Colonic mucosa (tissue), 4 donors: ENCODE measurements at regions not wholly inside any gene's neighbourhood (a gene's known extent, or its start where the extent isn't known, plus 50 kb on each side); places are given as distances from the start of the nearest gene placed in this dataset.
"Not testable (repeated sequence)": the region's sequence is repeated elsewhere in the genome, so short reads cannot be mapped to it uniquely, and the experiment has no call there.

Experiments
- DNase-seq: peaks from one replicate; pipeline ENCODE4 v3.0.0-alpha.2; 2020
- H3K27ac ChIP-seq: fragments of 200-600 bp; one replicate; pipeline ENCODE4 v1.8.0; 2021
- H3K27me3 ChIP-seq: fragments of 200-600 bp; one replicate; pipeline ENCODE4 v1.8.0; 2021
- H3K36me3 ChIP-seq: fragments of 200-600 bp; one replicate; pipeline ENCODE4 v1.8.0; 2021
- H3K4me1 ChIP-seq: fragments of 200-600 bp; one replicate; pipeline ENCODE4 v1.8.0; 2021; ENCODE audit warnings: mild to moderate bottlenecking
- H3K4me3 ChIP-seq: fragments of 200-600 bp; one replicate; pipeline ENCODE4 v1.8.0; 2021
- H3K9ac ChIP-seq, 2 donors: one replicate each; pipeline ENCODE4 v1.7.0; 2013; ENCODE audit warnings: control low read depth in 2 of 2, low read depth in 2 of 2, low read length in 2 of 2
- H3K9me3 ChIP-seq: fragments of 200-600 bp; one replicate; pipeline ENCODE4 v1.8.0; 2021
- intact Hi-C: fragments of 100-400 bp; cut with DNase I; formaldehyde crosslinking; loops from one replicate; pipeline ENCODE4 v1.14.1; 2022
- TF ChIP-seq, protein P1 (sequence below): fragments of 200-600 bp; IDR thresholded peaks from one replicate; pipeline ENCODE4 v1.8.0; 2022; ENCODE audit warnings: antibody characterized with exemption, mild to moderate bottlenecking
- donor health status: healthy.
- donor health status: DM: no; HTN: no; CAD: no.
- donor health status: DM: no; HTN: no; CAD: no.

DNA sequence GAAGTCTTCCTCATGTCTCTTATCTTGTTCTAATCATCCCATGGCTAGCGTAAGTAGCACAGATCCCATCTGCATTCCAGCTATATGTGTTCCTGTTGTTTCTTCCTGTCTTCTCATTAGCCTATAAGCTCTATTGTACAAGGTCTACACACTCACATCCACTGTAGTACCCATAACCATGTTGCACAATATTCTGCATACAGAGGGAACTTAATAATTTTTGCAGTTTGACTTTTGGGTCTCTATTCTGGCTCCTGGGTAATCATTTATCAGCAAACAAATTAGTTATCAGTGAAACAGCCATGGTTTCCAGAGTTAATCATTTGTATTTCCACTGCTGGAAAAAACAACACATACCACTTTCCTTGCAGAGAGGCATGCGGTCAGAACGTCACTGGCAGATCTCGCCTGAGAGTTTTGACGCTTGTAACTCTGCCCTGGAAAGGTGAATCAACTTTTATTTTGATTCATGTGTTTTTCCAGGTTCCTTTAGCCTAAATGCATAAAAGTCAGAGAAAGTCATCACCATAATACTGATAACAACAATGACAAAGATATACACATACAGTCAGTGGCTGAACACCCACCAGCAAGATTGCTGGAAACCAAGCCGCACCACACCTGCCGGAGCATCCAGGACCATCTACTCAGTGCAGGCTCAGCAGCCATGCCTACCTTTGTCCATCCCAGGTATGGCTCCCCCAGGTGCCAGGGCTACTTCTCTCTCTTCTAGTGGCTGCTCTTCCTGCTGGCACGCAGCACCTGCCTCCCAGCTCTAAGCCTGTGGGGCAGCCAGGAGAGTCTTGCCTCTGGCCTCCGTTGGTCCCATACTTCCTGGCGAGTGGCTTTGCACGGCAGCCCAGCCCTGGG, 158.2 kb downstream of the QRSL1 start:
- Histone ChIP-seq H3K4me3 (no peak overlapping the region), H3K9me3 (no peaks in the 10 kb centered on the region), H3K9ac (no peak overlapping the region), H3K27ac (no peak overlapping the region), H3K4me1 (no peaks in the 10 kb centered on the region), H3K27me3 (no peaks in the 10 kb centered on the region), H3K36me3 (no peaks in the 10 kb centered on the region)
- TF ChIP-seq, protein P1, sequence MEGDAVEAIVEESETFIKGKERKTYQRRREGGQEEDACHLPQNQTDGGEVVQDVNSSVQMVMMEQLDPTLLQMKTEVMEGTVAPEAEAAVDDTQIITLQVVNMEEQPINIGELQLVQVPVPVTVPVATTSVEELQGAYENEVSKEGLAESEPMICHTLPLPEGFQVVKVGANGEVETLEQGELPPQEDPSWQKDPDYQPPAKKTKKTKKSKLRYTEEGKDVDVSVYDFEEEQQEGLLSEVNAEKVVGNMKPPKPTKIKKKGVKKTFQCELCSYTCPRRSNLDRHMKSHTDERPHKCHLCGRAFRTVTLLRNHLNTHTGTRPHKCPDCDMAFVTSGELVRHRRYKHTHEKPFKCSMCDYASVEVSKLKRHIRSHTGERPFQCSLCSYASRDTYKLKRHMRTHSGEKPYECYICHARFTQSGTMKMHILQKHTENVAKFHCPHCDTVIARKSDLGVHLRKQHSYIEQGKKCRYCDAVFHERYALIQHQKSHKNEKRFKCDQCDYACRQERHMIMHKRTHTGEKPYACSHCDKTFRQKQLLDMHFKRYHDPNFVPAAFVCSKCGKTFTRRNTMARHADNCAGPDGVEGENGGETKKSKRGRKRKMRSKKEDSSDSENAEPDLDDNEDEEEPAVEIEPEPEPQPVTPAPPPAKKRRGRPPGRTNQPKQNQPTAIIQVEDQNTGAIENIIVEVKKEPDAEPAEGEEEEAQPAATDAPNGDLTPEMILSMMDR, result no peak
- no peak for DNase-seq
- intact Hi-C loops, result no loop called here

DNA sequence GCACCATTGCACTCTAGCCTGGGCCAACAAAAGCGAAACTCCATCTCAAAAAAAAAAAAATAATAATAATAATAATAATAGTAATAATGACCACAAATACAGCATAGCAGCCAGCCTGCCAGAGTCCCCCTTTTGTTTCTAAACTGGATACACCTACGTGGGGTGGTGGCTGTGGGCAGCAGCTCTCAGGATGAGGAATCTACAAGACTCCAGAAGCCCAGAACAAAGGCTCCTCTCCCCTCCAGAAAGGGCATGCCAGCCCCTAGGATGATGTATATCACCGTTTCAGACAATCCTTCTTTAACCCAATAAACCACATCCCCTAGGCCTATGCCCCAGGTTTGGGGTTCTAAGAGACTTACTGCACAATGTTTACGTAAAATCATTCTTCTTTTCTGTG, 155.9 kb downstream of the QRSL1 start:
- no peak overlapping the region for H3K27ac ChIP-seq
- intact Hi-C loops, result no loop called here
- no peaks in the 10 kb centered on the region for H3K9me3 ChIP-seq
- H3K4me1 ChIP-seq, result no peaks in the 10 kb centered on the region
- no peaks in the 10 kb centered on the region for H3K36me3 ChIP-seq
- no peak overlapping the region for H3K9ac ChIP-seq
- no peaks in the 10 kb centered on the region for H3K27me3 ChIP-seq
- no peak overlapping the region for H3K4me3 ChIP-seq
- TF ChIP-seq, protein P1, result no peak
- no peak for DNase-seq

DNA sequence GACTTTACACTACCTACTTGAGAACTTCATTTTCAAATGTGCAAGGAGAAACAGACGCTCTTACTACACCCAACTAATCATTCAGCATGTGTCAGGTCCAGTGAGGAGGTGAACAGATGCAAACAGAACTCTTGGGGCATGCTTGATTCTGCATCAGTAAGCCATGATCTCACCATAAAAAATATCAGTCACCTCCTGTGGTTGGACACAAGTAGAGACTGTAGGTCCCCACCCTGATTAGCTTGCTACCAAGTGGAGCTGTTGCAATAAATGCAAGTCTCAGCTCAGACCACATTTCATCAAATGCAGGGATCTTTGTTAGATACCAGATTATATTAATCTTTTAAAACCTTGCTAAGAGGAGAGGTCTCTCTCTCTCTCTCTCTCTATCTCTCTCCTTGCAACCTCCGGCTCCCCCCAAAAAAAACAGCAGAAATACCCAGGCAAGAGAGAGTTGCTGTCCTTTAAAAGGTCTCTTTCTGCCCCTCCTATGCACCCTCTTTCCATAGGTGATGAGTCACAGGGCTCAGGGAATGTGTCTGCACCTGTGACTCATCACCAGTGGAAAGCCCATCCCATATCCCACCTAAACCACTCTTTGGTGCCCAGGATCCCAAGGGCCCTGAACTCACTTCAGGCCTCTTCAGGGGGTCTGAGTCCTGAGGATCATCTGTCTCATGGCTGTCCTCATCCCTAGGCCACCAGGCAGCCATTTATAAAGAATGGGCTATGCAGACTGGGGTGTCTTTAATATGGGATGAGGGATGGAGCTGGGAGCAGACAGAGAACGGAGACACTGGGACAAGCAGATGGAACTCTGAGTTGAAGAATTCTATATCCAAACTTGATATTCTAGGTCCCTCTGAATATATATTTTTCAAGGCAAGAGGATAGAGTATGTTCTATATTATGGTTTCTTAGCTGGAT, 154.5 kb downstream of the QRSL1 start:
- no peaks in the 10 kb centered on the region for H3K4me1 ChIP-seq
- H3K36me3 ChIP-seq, result no peaks in the 10 kb centered on the region
- no peak for DNase-seq
- intact Hi-C loops, result no loop called here
- H3K27ac ChIP-seq, result no peak overlapping the region
- TF ChIP-seq, protein P1, result no peak
- H3K9ac ChIP-seq, result no peak overlapping the region
- H3K4me3 ChIP-seq, result no peak overlapping the region
- H3K9me3 ChIP-seq, result no peaks in the 10 kb centered on the region
- no peaks in the 10 kb centered on the region for H3K27me3 ChIP-seq

DNA sequence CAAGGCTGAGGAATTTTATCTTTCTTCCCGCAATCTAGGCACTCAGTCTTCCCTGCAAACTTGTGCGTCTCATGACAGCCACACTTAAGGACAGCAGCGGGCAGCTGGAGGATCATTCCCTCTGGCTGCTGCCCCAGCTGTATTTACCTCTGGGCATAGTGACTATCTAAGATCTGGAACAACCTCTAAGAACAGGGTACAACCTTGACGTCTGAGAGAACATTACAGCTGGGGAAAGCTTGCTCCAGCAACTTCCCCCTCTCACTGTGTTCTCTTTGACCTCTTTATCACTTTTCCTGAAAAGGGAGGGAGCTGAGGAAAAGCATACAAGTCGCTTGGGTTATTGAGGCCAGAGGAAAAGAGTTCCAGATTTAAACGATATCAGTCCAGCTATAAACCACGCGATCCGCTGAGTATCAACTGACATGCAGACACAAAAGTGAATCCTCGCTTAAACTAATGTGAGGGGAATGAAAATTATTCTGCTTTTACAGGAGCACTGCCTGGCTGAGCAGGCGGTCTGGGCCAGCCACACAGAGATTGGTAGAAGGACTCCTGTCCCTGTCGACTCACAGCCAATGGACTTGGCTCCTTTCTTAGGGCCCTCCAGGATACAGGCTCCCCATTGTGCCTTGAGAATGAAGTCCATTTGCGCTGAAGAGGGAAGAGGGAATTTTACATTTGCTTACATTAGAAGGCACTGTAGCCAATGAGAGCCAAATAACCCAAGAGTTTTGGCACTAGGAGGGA, 153.3 kb downstream of the QRSL1 start:
- Histone ChIP-seq H3K9me3 (no peaks in the 10 kb centered on the region), H3K4me1 (no peaks in the 10 kb centered on the region), H3K36me3 (no peaks in the 10 kb centered on the region), H3K27me3 (no peaks in the 10 kb centered on the region), H3K4me3 (no peak overlapping the region), H3K9ac (no peak overlapping the region), H3K27ac (no peak overlapping the region)
- intact Hi-C loops, result no loop called here
- TF ChIP-seq, protein P1, result no peak
- DNase-seq, result no peak

DNA sequence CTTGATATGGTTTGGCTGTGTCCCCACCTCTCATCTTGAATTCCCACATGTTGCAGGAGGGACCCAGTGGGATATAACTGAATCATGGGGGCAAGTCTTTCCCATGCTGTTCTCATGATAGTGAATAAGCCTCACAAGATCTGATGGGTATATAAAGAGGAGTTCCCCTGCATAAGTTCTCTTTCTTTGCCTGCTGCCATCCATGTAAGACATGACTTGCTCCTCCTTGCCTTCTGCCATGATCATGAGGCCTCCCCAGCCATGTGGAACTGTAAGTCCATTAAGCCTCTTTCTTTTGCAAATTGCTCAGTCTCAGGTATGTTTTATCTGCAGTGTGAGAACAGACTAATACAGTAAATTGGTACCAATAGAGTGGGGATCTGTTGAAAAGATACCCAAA, 150.2 kb downstream of the QRSL1 start:
- H3K4me3 ChIP-seq, H3K27me3 ChIP-seq, DNase-seq, H3K27ac ChIP-seq, H3K9ac ChIP-seq, H3K4me1 ChIP-seq, H3K36me3 ChIP-seq, H3K9me3 ChIP-seq, intact Hi-C loops: not testable (repeated sequence)
